Fibroblast of villous mesenchyme (primary cell): ENCODE measurements at regions not wholly inside any gene's neighbourhood (a gene's known extent, or its start where the extent isn't known, plus 50 kb on each side); places are given as distances from the start of the nearest gene placed in this dataset.

ENCODE experiments used
- DNase-seq: peaks from one replicate; pipeline ENCODE4 v3.0.0-alpha.2; 2010; ENCODE audit warnings: low read depth
- H3K4me3 ChIP-seq: 2 replicates; pipeline ENCODE4 v1.5.1; 2011; ENCODE audit warnings: low read depth, mild to moderate bottlenecking, low read length
- CTCF ChIP-seq: IDR thresholded peaks from 2 replicates; pipeline ENCODE4 v1.5.1; 2012; ENCODE audit warnings: low read depth, mild to moderate bottlenecking, low read length; ENCODE audit not compliant: insufficient read depth

GRCh38 chr6:19297880-19298279, 539.3 kb upstream of the ID4 start:
- H3K4me3 ChIP-seq: no peak overlapping the region
- no peak for TF ChIP-seq CTCF
- DNase-seq: no peak

- H3K4me3 ChIP-seq: no peak overlapping the region
- DNase-seq: no peak
- no peak for TF ChIP-seq CTCF
These were observed 538.7 kb upstream of the ID4 start for GRCh38 chr6:19298421-19298820.

- H3K4me3 ChIP-seq: no peak overlapping the region
- no peak for DNase-seq
- TF ChIP-seq CTCF: no peak
These were observed 538.0 kb upstream of the ID4 start for GRCh38 chr6:19299129-19299528.

- no peak for DNase-seq
- no peak for TF ChIP-seq CTCF
- no peak overlapping the region for H3K4me3 ChIP-seq
These were observed 535.2 kb upstream of the ID4 start for GRCh38 chr6:19301980-19302379.

- H3K4me3 ChIP-seq: no peak overlapping the region
- DNase-seq: no peak
- TF ChIP-seq CTCF: no peak
These were observed 533.8 kb upstream of the ID4 start for GRCh38 chr6:19303383-19303782.

- no peak for TF ChIP-seq CTCF
- DNase-seq: no peak
- no peak overlapping the region for H3K4me3 ChIP-seq
These were observed 527.5 kb upstream of the ID4 start for GRCh38 chr6:19309661-19310060.

- no peak overlapping the region for H3K4me3 ChIP-seq
- no peak for DNase-seq
- no peak for TF ChIP-seq CTCF
These were observed 525.4 kb upstream of the ID4 start for GRCh38 chr6:19311786-19312185.
